BE2C (cell line): ENCODE measurements at regions not wholly inside any gene's neighbourhood (a gene's known extent, or its start where the extent isn't known, plus 50 kb on each side); places are given as distances from the start of the nearest gene placed in this dataset.

ENCODE experiments used
- DNase-seq: peaks from one replicate; pipeline ENCODE4 v3.0.0-alpha.2; 2020
- H3K27me3 ChIP-seq: fragments of 250-450 bp; sonication (Bioruptor Pico); 2 replicates; pipeline ENCODE4 v1.5.1; 2020; ENCODE audit warnings: mild to moderate bottlenecking
- H3K36me3 ChIP-seq: fragments of 250-450 bp; sonication (Bioruptor Pico); 2 replicates; pipeline ENCODE4 v1.5.1; 2020; ENCODE audit warnings: mild to moderate bottlenecking
- H3K4me1 ChIP-seq: fragments of 250-450 bp; sonication (Bioruptor Pico); 2 replicates; pipeline ENCODE4 v1.5.1; 2020
- H3K4me3 ChIP-seq: 2 replicates; pipeline ENCODE4 v1.5.1; 2011; ENCODE audit warnings: low read depth, low read length
- H3K9me3 ChIP-seq: fragments of 250-450 bp; sonication (Bioruptor Pico); 2 replicates; pipeline ENCODE4 v1.5.1; 2020
- CTCF ChIP-seq: IDR thresholded peaks from 2 replicates; pipeline ENCODE4 v1.5.1; 2012; ENCODE audit warnings: mild to moderate bottlenecking, low read depth, low read length

GRCh38 chr5:109524026-109524425 lies 114.3 kb upstream of the PJA2 start:
- no peaks in the 10 kb centered on the region for H3K4me1 ChIP-seq
- H3K9me3 ChIP-seq: no peaks in the 10 kb centered on the region
- DNase-seq: no peak
- no peak overlapping the region for H3K4me3 ChIP-seq
- no peaks in the 10 kb centered on the region for H3K27me3 ChIP-seq
- no peaks in the 10 kb centered on the region for H3K36me3 ChIP-seq
- no peak for TF ChIP-seq CTCF

- no peak for DNase-seq
- Histone ChIP-seq H3K27me3 (no peaks in the 10 kb centered on the region), H3K4me3 (no peak overlapping the region), H3K36me3 (no peaks in the 10 kb centered on the region), H3K4me1 (no peaks in the 10 kb centered on the region), H3K9me3 (no peaks in the 10 kb centered on the region)
- no peak for TF ChIP-seq CTCF
Measured at GRCh38 chr5:109522404-109522803, 112.6 kb upstream of the PJA2 start.

GRCh38 chr5:109519416-109519815 lies 109.6 kb upstream of the PJA2 start:
- TF ChIP-seq CTCF: no peak
- no peaks in the 10 kb centered on the region for H3K4me1 ChIP-seq
- H3K9me3 ChIP-seq: no peaks in the 10 kb centered on the region
- no peak overlapping the region for H3K4me3 ChIP-seq
- no peaks in the 10 kb centered on the region for H3K36me3 ChIP-seq
- no peak for DNase-seq
- no peaks in the 10 kb centered on the region for H3K27me3 ChIP-seq

GRCh38 chr5:109516390-109516789 lies 106.6 kb upstream of the PJA2 start:
- Histone ChIP-seq H3K4me3 (no peak overlapping the region), H3K27me3 (no peaks in the 10 kb centered on the region), H3K4me1 (no peaks in the 10 kb centered on the region; the same call in 1 of the 2 replicates), H3K36me3 (no peaks in the 10 kb centered on the region), H3K9me3 (no peaks in the 10 kb centered on the region)
- no peak for DNase-seq
- TF ChIP-seq CTCF: no peak

- no peak for DNase-seq
- Histone ChIP-seq H3K9me3 (no peaks in the 10 kb centered on the region), H3K36me3 (no peaks in the 10 kb centered on the region), H3K4me3 (no peak overlapping the region), H3K27me3 (no peaks in the 10 kb centered on the region), H3K4me1 (peaks cover 7% of the 10 kb centered on the region)
- TF ChIP-seq CTCF: no peak
Measured at GRCh38 chr5:109511980-109512734, 102.4 kb upstream of the PJA2 start.

GRCh38 chr5:109506556-109506955 lies 96.8 kb upstream of the PJA2 start:
- no peak for TF ChIP-seq CTCF
- Histone ChIP-seq H3K4me1 (peaks cover 7% of the 10 kb centered on the region; the same call in 1 of the 2 replicates), H3K27me3 (no peaks in the 10 kb centered on the region), H3K4me3 (no peak overlapping the region), H3K36me3 (no peaks in the 10 kb centered on the region), H3K9me3 (no peaks in the 10 kb centered on the region)
- DNase-seq: no peak
